NCI-H774 (cell line): ENCODE measurements at regions not wholly inside any gene's neighbourhood (a gene's known extent, or its start where the extent isn't known, plus 50 kb on each side); places are given as distances from the start of the nearest gene placed in this dataset.

Source experiments
- DNase-seq: peaks from one replicate; lab custom pipeline; 2025; lab: John Stamatoyannopoulos, UW

DNA sequence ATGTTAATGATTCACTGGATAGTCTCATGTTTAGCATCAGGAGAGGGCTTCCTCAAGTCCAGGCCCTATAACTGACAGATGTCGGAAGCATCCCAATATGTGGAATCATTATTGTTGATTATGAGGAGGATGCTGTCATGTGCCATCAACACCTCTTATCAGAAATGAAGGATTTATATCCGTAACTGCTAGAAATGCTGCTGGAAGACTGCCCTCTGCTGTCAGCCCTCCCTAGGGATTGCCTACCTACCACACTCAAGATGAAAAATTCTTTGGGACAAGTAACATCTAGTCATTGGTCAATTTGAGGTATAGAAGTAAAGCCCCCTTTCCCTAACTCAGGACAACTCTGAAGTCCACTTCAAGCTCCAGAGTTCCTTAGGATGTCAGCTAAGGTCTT is 1166.5 kb upstream of the NXPH2 start:
- DNase-seq = no peak

DNA sequence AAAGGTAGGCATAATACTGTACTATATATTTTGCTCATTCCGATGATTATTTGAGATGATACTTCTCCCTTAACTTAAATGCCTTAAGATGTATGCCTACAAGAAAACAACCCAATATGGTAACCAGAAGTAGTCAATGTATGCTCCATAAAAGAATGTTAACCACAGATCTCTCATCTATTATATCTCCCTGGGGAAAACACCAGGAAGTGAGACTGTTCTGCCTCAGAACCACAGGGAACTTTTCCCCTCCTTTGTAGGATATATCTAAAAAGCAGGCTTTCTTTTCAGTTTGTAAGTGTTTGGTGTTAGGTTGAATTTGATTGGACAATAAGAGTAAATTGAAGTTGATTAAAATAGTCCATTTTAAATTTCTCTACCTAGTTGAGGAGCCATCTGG is 1160.5 kb upstream of the NXPH2 start:
- no peak for DNase-seq

DNA sequence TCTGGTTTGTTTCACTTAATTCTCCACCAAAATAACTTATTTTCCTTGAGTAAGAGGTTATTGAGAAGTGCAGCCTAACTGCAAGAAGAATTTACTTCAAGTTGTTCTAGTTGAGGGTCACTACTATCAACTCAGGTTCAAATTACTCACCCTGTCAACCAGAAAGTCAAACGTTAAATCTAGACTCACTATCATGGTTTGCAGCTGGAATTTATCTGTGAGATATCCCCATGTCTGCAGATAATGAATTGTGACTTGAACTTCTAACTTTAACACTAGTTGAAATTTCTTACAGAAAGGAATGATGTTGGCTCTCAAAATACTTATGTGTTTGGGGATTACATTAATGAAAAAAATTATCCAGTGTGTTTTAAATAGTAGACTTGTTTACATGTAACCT is 1145.7 kb upstream of the NXPH2 start:
- no peak for DNase-seq

DNA sequence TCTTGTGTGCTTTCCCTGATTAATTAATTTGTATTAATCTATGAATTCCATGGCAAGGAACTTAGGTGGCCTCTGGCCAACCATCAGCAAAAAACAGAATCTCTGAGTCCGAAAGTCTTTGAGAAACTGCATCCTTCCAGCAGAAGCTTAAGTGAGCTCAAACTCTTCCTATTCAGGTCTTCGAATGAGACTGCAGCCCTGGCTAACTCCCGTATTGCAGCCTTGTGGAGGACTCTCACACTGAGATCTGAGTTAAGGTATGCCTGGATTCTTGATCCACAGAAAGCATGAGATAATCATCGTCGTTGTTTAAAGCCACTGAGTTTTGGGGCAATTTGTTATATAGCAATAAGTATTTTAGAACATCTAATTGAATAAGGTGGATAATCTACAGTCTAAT is 1143.9 kb upstream of the NXPH2 start:
- no peak for DNase-seq

DNA sequence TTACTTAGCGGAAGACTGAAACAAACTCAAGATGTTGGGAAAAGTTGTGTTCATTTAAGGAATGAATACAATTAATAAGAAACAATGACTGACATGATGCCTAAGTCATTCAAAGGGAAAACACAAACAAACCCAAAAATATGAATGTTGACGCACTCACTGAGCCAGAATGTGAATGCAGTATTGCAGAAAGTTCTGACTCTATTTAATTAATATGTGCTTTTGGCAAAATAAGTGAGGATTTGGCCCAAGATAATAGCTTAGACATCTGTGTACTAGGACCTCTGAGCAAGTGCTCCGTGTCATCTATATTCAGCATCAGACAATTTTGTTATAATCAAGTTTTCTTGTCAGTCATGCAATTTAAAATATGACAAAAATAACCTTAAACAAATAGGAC is 1138.8 kb upstream of the NXPH2 start:
- no peak for DNase-seq

DNA sequence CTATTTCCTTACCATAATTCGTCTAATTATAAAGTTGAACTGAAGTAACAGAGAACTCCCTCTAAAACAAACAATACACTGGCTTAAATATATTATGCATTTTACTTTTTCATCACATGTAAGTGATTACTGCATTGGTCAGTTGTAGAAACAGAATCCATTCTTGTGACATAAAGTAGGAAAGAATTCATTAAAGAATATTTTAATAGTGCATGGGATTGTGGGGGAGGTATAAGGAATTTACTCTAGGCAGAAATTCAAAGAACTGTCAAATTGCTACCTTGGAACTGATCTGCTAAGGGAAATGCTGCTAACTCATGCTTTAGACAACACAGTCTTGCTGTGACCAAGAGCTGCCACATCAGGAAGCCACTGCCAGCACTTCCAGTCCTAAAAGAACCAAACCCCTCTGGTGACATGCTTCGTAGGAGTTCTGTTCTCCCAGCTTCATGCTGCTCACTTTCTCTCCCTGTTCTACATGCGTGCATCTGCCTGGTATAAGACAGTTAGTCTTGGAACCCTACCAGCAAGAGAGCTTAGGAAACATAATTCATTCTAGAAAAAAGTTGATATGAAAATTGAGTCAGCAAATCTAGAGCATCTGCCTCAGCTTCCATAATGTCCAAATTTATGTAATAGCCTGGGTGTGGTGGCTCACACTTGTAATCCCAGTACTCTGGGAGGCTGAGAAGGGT is 1137.6 kb upstream of the NXPH2 start:
- no peak for DNase-seq

DNA sequence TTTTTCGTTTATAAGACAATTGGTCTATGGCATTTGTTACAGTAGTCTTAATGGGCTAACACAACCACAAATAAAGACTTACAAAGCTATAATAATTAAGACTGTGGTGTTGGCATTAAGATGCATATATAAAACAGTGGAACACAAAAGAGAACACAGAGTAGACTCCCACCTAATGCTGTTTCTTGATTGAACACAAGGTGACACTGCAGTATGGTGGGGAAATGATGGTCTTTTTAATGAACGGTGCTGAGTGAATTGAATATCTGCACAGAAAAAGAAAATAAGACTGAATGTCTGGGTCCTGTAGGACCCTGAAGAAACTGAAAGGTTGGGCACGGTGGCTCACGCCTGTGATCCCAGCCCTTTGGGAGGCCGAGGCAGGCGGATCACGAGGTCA is 1136.6 kb upstream of the NXPH2 start:
- no peak for DNase-seq

DNA sequence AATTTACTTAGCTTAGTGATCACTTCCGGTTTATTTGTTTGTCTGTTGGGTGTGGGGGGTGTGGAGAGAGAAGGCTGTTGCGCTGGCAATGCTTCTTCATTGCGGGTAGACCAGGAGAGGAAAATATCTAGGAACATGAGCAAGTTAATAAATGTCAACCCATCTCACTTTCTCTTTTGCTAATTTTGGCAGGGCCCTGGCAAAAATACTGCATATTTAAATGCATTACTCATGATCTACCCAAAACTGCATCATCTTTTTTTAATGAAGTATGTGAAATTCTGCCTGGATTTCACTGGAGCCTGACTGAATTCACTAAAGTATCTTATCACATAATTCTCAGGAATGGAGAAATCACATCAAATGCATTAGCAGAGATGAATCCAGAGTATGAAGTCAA is 1131.0 kb upstream of the NXPH2 start:
- no peak for DNase-seq

DNA sequence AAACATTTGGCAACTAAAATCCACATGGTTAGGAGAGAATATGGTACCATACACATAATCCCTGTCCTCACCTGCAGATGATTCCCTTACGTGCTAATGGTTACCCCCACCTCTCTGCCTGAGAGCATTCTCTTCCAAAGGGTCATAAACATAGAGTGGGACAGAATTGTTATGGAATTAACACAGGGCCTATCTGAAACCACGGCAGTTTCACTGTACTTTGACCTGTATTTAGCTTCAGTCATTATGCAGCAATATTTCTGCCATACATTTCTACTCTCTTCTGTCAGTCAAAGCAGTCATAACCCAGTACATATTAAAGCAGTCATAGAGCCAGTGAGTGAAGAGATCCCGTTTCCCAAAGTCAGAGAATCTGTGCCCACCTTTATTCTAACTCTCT is 1128.9 kb upstream of the NXPH2 start:
- no peak for DNase-seq

DNA sequence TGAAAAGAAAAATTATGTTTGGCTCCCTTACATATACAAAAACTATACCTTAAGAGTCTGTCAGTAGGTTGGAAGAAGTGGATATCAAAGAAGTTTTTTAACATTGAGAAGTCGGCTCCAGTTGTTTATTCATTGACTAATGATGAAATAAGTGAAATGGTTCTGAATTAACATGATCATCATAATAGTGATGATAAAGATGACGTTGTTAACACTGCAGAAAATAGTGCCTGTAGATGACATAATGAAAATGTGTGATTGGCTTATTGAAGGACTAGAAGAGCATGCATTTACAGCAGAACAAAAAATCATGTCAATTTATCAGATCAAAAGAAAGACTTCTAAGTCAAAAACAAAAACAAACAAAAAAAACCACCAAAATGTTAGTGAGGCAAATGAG is 1125.4 kb upstream of the NXPH2 start:
- no peak for DNase-seq

DNA sequence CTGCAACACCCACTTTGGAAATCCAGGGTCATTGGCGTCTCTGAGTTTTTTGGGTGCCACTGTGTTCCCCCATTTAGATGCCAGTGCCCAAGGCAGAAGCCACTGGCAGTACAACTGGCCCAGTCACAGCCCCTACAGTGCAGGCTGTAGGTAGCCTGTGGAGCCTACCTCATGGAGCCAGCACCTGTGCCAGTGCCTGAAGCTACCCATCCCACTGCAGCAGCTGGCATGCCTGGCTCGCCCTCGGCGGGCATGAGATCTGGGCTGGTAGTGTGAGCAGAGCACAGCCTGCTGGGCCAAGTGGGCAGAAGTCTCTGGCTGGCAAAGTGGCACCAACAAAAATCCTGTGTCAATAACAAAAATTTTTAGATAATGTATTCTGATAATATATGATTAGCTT is 1111.4 kb upstream of the NXPH2 start:
- DNase-seq = no peak

DNA sequence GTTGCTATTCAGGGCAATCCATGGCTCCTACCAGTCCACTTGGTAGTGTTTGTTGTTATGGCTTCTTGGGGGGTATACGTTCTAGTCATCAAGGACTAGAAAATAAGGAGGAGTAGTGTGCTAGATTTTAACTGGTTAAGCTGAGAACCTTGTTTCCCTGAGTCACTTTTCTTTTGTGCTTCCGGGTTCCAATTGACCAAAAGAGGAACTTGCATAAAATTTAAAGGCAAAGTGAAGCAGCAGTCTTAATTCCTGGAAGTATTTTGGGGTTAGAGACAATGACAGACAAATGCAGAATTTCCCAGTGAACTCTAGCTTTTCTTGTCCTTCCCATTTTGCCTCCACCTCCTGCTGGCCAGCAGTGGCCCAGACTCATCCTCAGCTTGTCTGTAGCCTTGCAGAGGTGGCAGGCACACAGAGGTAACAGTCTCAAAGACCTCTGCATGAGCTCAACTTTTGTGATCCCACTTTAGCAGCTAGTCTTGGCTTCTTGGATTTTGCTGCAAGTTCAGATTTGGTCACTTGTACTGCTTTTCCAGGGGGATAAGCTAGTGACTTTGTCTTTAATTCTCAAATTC is 1105.8 kb upstream of the NXPH2 start:
- no peak for DNase-seq

DNA sequence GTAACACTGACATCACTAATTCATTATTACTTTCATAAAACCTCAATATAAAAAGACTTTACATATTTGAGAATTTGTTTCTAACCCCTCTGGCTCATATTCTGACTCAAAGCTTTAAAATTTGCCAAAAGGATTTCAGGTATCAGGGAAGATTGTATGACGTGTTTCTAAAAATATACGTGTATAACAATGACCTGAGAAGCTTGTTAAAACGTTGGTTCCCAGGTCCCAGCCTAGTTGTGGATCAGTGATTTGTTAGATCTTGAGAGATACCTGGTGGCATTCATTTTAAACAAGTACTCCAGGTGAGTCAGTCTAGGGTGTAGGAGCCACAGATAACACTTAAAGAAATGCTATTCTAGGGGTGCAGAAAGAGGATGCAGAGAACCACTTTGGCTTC is 1096.8 kb upstream of the NXPH2 start:
- no peak for DNase-seq

DNA sequence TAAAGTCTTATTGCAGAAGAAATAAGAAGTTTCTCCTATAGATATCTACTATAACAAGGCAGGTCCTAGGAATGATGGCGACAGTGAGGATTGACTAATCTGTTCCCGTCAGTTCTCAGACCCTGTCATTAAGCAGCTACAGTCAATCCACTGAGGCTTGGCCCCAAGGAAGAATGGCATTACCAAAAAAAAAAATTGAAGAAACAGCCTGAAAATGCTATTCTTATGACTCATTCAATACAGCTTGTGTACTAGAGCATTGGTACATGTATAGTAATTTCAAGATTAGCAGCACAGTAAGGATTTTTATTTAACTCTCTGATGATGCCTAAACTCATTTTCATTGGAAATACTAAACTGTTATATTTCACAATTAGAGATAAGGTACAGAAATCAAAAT is 1096.1 kb upstream of the NXPH2 start:
- DNase-seq = no peak

DNA sequence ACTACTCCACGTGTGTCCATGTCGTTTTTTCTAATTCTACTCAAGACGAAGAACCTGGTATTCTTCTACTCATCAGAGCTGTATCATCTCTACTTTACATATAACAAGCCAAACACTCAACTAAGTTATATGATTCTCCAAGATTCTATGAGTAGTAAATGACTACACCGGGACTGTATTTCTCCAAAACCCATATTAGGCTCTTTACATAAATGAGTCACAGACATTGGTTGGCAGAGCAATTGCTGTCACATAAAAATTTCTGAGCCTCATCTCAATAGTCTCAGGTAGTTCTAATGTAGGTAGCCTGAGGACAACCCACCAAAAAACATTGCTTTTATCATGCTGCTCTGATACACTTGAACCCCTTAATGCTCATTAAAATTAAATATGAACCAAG is 1092.3 kb upstream of the NXPH2 start:
- no peak for DNase-seq

DNA sequence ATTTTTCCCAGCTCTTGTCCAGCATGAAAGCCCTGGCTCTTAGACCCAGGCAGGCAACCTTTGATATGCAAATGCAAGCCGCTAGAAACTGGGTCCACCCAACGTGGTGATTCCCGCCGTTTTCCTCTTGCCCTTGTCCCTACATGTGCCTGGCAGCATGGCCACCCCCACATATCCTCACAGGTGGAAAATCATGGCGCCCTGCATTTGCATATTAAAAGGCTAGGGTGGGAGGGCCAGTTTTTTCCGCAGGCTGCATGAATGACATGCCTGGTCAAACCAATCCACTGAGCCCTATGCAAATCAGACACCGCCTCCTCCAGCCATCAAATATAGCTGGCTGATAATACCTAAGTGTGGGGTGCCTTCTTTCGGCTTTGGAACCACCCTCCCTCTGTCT is 1091.8 kb upstream of the NXPH2 start:
- no peak for DNase-seq

DNA sequence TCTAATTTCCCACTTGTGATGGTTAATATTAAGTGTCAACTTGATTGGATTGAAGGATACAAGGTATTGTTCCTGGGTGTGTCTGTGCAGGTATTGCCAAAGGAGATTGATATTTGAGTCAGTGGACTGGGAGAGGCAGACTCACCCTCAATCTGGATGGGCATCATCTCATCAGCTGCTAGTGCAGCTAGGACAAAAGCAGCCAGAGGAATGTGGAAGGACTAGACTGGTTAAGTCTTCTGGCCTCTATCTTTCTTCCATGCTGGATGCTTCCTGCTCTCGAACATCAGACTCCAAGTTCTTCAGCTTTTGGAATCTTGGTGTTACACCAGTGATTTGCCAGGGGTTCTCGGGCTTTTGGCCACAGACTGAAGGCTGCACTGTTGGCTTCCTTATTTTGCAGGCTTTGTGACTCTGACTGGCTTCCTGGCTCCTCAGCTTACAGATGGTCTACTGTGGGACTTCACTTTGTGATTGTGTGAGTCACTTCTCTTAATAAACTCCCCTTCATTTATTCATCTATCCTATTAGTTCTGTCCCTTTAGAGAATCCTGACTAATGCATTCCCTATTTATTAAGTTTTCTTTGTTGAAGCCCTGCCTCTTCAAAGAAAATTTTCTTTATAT is 1087.5 kb upstream of the NXPH2 start:
- no peak for DNase-seq

DNA sequence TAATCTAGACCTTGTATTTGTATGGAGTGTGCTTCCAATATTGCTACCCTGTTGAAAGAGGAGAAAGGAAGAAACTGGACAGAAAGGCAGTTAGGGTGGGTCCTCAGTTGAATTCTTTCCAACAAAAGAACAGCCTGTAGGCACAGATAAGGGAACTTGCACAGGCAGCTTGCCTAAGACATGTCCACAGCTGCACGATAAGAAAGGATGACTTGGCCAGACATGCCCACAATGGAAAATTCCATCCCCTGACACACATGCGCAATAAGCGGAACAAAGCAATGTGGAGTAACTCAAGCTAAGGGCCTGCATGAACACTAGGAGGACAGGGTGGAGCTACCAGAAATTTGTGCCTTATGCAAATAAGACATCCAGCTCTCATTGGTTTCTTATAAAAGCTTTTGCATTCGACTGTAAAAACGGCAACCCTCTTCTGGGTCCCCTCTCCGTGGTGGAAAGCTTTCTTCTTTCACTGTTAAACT is 1084.7 kb upstream of the NXPH2 start:
- no peak for DNase-seq

DNA sequence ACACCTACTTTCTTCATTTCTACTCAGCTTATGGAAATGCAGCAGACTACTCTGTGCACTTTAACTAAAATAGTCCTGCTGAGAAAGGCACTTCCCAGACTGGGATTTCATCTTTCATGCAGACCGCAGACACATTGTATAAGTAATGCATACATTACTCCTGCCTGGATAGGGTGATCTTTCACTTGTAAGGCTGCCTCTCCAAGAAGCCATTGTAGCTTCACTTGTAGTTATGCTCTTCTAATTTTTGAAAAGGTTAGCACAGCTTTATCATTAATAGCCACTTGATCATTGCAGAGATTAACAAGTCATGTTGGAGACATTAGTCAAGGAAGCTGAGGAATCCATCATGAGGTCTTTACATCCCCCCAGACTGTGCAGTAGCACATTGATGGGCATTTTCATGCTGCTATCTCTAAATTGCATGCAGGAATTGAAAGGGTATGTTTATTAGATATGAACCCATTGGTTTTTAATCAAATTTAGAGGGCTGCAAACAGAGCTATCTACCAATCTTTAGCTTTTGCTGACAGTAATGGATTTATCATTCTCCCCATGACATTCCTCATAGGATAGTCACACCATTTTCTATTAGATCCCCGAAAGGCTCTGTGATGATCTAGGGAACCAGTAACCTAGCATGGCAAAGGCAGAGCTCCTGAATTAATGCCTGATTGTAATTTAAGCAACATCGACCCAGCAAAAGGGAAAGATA is 1074.7 kb upstream of the NXPH2 start:
- DNase-seq = no peak

DNA sequence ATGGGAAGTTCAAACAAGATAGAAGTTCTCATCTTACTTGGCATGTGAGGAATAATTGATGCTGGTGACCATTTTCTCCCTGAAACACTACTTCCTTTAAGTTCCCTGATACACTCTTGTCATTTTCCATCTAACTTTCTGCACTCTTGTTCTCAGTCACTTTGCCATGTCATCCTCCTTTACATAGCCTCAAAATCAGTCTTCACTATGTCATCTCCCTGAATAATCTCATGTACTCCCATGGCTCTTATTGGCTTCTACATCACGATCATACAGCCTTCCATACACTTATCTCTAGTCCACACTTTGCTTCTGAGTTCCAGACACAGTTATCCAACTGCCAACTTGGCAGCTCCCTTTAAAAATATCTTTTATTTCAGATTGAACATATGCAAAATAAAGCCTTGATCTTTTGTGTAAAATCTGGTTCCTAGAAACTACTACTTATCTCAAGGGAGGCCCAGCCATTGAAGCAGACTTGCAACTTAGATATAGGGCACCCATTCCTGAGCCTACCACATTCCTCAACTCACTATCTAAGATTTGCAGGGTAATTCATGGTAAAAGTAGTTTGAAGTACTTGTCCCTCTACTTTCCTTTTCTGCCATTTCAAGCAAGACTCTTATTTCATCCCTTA is 1070.2 kb upstream of the NXPH2 start:
- no peak for DNase-seq

DNA sequence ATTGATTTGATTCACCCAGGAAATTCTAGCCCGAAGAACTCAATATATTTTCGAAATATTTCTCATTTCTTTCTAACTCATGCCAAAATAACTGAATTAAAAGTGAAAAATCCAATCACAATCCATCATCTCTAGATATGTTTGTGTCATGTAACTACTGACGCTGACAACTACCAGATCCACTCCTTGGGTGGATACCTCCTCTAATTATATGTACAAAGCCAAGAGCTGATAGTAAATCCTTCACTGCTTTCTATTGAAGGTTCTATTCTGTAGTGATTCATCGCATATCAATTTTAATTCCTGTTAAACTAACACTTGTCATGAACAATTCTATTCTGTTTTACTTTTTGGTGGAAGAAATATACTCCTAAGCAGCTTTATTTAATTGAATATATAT is 1056.6 kb upstream of the NXPH2 start:
- DNase-seq = no peak

DNA sequence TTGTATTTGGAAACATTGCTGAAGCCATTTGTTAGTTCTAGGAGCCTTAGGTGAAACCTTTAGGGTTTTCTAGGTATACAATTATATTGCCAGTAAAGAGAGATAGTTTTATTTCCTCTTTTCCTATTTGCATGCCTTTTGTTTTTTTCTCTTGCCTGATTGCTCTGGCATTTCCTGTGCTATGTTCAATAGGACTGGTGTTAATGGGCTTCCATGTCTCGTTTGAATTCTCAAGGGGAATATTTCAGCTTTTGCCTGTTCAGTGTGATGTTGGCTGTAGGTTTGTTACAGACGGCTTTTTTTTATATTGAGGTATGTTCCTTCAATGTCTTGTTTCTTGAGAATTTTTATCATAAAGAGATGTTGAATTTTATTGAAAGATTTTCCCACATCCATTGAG is 1054.9 kb upstream of the NXPH2 start:
- DNase-seq = no peak

DNA sequence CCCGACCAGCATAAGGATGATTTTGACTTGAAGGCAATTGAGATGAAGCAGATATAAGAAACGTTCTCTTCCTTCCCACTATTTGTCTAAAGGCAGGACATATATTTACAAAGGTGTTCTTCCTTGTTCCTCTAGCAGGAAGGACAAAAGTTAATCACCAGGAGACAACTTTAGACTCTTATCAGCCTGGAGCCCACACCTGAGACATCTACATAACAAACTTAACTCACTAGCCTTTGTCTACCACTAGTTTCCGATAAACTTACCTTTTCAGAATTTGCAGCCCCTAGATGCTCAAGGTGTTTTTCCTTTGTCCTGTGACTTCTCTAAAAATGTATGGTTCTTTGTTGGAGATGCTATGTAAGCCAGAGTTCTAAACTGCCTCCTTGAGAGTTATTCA is 1047.8 kb upstream of the NXPH2 start:
- DNase-seq = no peak
